Stimulated activated CD4-positive, alpha-beta T cell treated with anti-CD3 and anti-CD28 coated beads, Interleukin-2, amount 100 ng/mL, for 48 hours (primary cell): ENCODE measurements at regions not wholly inside any gene's neighbourhood (a gene's known extent, or its start where the extent isn't known, plus 50 kb on each side); places are given as distances from the start of the nearest gene placed in this dataset.

Experiments
- DNase-seq, 2 donors: peaks; one replicate each; pipeline ENCODE4 v3.0.0-alpha.2; 2020

DNA sequence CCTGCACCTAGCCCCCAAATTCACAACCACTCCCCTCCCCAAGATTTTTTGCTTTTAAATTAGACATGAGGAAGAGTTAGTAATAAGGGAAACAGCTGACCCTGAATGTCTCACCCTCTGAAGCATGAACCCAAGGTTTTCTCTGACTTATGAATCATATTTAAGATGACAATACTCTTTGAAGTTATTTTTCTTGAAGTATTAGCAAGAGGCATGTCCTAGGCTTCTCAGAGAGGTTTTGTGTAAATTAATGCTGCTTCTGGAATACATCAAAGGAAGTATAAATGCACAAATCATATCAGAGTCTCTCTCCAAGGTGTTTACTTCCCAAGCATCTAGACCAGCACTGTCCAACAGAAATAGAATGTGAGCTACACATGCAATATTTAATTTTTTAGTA lies 408.1 kb upstream of the MARCKS start:
- DNase-seq = no peak

DNA sequence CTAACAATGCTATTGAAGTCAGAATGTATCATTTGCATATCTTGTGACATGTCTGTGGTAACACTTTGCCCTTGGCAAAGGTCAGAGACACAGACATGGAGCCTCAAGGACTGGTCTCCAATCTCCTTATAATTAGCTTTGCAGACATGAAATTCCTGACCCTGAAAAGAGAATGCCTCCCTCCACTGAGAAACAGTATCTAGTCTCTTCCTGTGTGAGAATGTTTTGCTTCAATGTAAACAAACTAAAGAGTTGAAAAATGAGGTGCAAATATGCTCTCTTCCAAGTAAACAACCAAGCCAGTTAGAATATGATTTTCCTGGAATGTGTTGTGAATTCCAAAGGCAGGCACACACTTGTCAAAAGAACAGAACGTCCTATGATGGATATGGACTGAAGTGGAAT lies 407.1 kb upstream of the MARCKS start:
- no peak for DNase-seq

GRCh38 chr6:113451049-113451448 lies 406.1 kb upstream of the MARCKS start:
- no peak for DNase-seq

DNA sequence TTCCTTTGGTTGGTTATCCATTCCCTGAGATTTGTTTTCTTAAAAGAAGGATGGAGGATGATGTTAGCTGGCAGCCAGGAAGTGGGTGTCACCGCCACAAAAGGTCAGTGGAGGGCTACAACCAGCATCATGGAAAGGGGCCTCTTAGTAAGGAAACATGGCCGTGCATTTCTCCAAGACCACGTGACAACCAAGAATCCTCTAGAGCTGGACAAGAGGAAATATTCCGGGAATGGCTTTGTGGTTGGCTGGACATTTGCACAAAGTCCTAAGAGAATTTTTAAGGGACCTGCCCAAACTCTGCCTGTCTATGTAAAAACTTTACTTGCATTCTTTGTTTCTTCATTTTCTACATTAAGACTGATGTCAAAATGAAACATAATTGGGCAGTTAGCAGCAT lies 399.9 kb upstream of the MARCKS start:
- no peak for DNase-seq

DNA sequence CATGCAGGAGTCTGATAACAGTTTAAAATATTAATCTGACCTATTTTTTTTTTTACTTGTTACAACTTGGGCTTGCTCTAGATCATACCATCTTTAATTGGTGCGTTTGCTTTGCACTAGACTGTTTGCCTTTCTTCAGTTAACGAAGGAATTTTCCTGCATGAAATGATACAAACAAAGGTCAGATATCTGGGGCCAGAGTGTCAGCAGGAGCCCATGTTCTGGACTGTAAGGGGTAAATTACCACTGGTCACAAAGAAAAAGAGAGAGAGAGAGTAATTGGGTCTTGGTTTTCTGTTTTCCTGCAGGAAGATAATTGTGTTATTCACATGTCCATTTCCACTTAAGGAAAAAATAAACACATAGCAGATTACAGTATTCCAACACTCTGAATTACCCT lies 399.4 kb upstream of the MARCKS start:
- DNase-seq = no peak

GRCh38 chr6:113458368-113459010 lies 398.7 kb upstream of the MARCKS start:
- DNase-seq = no peak

GRCh38 chr6:113461153-113461932 lies 395.8 kb upstream of the MARCKS start:
- no peak for DNase-seq

- DNase-seq = no peak
Observed at GRCh38 chr6:113464536-113464935, 392.6 kb upstream of the MARCKS start.

GRCh38 chr6:113464960-113465359 lies 392.2 kb upstream of the MARCKS start:
- DNase-seq = no peak

- DNase-seq = no peak
Observed at GRCh38 chr6:113466526-113466925, 390.6 kb upstream of the MARCKS start.

DNA sequence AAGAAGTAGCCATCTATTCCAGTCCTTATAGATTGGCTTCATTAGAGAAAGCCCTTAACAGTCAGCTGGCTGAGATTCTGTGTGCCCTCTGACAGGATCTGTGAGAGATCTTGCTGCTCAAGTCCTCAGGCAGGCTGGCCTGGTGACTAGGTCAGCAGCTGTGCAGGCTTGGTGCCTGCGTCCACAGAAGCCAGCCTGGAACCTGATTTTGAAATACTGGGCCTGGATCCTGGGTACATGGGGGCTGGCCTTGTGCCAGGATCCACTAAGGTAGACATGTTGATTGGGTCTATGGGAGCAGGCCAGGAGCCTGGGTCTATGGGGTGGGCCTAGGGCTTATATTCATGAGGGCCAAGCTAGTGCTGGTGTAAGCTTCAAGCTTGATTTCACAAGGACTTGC lies 381.8 kb upstream of the MARCKS start:
- DNase-seq = no peak

- no peak for DNase-seq
Observed at GRCh38 chr6:113476937-113477839, 380.0 kb upstream of the MARCKS start.

- no peak for DNase-seq
Observed at GRCh38 chr6:113480616-113481015, 376.5 kb upstream of the MARCKS start.

DNA sequence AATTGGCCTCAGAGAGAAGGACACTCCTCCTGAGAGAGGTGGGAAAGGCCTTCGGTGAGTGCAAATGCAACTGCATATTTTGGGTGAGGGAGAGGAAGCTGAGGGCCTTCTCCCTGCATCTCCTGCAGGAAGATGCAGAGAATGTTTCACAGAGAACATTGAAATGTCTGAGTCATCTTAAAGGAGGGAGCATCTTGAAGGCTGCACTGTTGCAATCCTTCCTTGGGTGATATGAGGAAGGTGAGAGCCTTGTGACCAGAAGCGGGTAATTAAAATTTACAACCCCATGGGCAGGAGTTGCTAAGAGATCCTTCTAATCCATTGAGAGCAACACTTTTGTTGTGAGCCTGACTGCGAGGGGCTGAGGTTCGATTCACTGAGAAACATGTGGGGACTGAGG lies 375.7 kb upstream of the MARCKS start:
- DNase-seq = no peak

- no peak for DNase-seq
Observed at GRCh38 chr6:113481910-113482309, 375.2 kb upstream of the MARCKS start.

- DNase-seq = no peak
Observed at GRCh38 chr6:113482771-113483170, 374.4 kb upstream of the MARCKS start.

GRCh38 chr6:113486199-113486598 lies 370.9 kb upstream of the MARCKS start:
- no peak for DNase-seq

DNA sequence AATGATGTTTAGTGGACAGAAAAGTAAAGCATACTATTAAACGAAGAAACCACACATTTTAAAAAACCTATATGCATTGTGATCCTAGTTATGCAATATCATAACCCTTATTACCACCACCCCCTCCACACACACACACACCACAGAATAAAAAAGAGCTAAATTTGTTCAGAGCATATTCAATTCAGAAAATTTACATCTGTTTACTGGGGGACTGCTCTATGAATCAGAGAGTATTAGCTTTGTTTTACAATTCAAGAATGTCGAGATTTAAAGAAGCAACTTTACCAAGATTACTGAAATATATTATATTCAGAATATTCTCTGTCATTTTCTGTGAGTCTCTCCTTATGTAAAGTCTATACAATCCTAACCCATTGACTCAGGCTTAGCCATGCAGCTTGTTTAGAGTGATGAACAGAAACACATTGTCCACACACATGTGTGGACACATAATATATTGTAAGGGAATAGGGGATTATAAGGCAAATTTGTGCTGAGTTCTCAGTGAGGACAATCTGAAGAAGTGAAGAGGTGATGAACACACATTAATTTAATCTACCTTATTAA lies 369.6 kb upstream of the MARCKS start:
- no peak for DNase-seq

DNA sequence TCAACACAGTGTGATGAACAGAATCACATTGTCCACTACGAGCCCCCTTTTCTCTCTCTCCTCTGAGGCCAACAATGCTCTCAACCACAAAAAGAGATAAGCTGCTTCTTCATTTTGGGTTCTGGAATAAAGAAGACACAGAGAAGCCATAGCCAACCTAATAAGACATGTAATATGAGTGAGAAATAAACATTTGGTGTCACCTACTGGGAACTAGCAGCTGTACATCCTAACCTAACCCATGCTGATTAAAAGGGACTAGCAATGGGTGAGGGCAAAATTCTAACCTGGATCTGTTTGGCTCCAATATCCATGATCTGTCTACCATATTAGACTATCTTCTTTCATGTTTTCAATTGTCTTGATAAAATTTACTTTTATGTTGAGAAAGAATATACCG lies 369.1 kb upstream of the MARCKS start:
- DNase-seq = no peak

DNA sequence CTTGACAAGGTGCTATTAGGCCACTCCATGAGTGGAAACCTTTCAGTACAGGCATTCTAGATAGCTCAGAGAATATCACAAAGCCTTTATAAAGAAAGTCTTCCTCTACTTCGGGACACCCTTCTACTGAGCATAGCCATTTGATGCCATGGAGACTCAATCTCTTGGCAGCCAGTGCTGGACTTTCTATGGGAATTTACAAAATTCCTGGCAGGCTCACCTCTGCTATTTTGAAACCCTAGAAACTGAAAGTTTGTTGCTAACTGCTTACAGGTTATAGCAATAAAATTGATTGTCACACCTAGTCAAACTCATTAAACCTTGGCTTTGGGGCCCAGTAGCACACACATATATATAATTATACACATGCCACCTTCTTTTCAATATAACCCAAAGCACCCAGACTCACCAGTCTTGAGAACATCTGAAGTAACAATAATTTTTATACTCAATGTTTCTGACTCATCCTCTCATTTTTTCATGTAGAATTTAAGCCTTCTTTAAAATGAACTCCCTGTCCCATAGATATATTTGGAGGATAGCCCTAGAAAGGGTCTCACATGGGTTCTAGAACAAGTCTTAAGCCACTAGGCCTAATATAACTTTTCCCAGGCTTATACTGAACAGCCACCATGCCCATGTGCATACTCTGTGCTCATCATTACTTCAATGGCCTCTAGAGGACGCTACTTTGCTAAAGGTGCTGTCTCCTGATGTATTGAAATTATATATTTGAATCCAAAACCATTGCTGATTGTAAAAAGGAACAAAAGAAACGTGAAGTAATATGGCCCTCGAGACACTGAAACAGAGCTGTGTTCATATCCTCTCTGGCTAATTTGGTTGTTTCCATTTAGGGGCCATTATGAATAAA lies 368.1 kb upstream of the MARCKS start:
- no peak for DNase-seq

GRCh38 chr6:113489952-113490746 lies 367.0 kb upstream of the MARCKS start:
- DNase-seq = no peak
